ENCODE measurements at regions not wholly inside any gene's neighbourhood (a gene's known extent, or its start where the extent isn't known, plus 50 kb on each side); places are given as distances from the start of the nearest gene placed in this dataset.

DNA sequence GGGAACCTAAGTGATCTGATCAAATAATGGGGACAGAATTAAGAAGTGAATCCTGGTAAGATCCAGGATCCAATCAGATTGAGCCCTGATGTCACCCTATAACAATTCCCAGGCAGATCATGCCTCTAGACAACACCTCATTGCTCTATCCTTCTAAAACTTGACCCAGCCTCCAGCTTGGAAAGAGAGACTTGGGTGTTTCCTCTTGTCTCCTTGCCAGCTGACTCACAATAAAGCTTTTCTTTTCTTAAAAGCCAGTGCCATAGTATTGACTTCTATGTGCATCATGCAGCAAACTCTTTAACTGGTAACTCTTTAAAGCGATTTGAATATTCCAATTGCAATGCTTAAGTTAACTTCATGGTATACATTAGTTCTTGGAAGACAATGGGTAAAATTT lies 109.6 kb upstream of the CHORDC1 start:
- TF ChIP-seq POLR2A (IDR thresholded peaks at IDR 0.05; ENCODE audit: low read depth, low read length) = no peak
- TF ChIP-seq, protein P1, sequence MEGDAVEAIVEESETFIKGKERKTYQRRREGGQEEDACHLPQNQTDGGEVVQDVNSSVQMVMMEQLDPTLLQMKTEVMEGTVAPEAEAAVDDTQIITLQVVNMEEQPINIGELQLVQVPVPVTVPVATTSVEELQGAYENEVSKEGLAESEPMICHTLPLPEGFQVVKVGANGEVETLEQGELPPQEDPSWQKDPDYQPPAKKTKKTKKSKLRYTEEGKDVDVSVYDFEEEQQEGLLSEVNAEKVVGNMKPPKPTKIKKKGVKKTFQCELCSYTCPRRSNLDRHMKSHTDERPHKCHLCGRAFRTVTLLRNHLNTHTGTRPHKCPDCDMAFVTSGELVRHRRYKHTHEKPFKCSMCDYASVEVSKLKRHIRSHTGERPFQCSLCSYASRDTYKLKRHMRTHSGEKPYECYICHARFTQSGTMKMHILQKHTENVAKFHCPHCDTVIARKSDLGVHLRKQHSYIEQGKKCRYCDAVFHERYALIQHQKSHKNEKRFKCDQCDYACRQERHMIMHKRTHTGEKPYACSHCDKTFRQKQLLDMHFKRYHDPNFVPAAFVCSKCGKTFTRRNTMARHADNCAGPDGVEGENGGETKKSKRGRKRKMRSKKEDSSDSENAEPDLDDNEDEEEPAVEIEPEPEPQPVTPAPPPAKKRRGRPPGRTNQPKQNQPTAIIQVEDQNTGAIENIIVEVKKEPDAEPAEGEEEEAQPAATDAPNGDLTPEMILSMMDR (conservative IDR thresholded peaks at IDR 0.05; ENCODE audit: low read depth, low read length) = no peak
- no peak for TF ChIP-seq RCOR1 (IDR thresholded peaks at IDR 0.05; ENCODE audit: insufficient replicate concordance, low read length)
- no peak for TF ChIP-seq MAFK (IDR thresholded peaks at IDR 0.05; ENCODE audit: low read depth, low read length)
- no peak for TF ChIP-seq BHLHE40 (IDR thresholded peaks at IDR 0.05; ENCODE audit: low read depth, low read length)
- TF ChIP-seq NFE2L2 (IDR thresholded peaks at IDR 0.05; ENCODE audit: low read depth, low read length) = no peak
- TF ChIP-seq, protein P2, sequence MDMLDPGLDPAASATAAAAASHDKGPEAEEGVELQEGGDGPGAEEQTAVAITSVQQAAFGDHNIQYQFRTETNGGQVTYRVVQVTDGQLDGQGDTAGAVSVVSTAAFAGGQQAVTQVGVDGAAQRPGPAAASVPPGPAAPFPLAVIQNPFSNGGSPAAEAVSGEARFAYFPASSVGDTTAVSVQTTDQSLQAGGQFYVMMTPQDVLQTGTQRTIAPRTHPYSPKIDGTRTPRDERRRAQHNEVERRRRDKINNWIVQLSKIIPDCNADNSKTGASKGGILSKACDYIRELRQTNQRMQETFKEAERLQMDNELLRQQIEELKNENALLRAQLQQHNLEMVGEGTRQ (IDR thresholded peaks at IDR 0.05; ENCODE audit: low read depth, low read length) = no peak
- TF ChIP-seq, protein P3, sequence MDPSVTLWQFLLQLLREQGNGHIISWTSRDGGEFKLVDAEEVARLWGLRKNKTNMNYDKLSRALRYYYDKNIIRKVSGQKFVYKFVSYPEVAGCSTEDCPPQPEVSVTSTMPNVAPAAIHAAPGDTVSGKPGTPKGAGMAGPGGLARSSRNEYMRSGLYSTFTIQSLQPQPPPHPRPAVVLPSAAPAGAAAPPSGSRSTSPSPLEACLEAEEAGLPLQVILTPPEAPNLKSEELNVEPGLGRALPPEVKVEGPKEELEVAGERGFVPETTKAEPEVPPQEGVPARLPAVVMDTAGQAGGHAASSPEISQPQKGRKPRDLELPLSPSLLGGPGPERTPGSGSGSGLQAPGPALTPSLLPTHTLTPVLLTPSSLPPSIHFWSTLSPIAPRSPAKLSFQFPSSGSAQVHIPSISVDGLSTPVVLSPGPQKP (IDR thresholded peaks at IDR 0.05; ENCODE audit: borderline replicate concordance, low read depth, low read length) = no peak
- no peak for TF ChIP-seq RFX5 (IDR thresholded peaks at IDR 0.05; ENCODE audit: low read depth, low read length)
- no peak for TF ChIP-seq CEBPB (IDR thresholded peaks at IDR 0.05; ENCODE audit: low read depth, low read length)
- TF ChIP-seq FOS (IDR thresholded peaks at IDR 0.05; ENCODE audit: low read depth, low read length) = no peak
- no peak for TF ChIP-seq SMC3 (IDR thresholded peaks at IDR 0.05; ENCODE audit: low read depth, low read length)
- TF ChIP-seq RAD21 (IDR thresholded peaks at IDR 0.05; ENCODE audit: low read length) = no peak

All from IMR-90 (cell line).